ENCODE measurements at regions not wholly inside any gene's neighbourhood (a gene's known extent, or its start where the extent isn't known, plus 50 kb on each side); places are given as distances from the start of the nearest gene placed in this dataset.

DNA sequence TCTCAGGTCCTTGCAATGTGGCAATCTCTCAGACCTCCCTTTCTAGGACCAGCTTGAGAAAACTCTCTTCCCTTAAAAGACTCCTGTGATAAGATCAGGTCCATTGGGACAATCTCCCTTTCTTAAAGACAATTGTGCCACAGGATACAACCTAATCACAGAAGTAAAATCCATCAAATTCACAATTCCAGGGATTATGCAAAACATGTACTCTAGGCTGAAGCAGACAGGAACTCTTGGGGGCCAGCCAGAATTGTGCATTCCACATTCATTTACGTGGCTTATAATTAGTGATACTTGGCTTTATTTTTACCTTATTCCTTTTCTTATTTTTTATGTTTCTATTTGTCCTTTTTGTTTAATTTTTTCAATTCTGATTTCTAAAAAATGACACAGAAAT is 257.9 kb downstream of the KLF12 start:
- DNase-seq (ENCODE audit: low read depth): peak; percentile 30
- TF ChIP-seq, protein P1, sequence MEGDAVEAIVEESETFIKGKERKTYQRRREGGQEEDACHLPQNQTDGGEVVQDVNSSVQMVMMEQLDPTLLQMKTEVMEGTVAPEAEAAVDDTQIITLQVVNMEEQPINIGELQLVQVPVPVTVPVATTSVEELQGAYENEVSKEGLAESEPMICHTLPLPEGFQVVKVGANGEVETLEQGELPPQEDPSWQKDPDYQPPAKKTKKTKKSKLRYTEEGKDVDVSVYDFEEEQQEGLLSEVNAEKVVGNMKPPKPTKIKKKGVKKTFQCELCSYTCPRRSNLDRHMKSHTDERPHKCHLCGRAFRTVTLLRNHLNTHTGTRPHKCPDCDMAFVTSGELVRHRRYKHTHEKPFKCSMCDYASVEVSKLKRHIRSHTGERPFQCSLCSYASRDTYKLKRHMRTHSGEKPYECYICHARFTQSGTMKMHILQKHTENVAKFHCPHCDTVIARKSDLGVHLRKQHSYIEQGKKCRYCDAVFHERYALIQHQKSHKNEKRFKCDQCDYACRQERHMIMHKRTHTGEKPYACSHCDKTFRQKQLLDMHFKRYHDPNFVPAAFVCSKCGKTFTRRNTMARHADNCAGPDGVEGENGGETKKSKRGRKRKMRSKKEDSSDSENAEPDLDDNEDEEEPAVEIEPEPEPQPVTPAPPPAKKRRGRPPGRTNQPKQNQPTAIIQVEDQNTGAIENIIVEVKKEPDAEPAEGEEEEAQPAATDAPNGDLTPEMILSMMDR (conservative IDR thresholded peaks at IDR 0.05; ENCODE audit: low read length): no peak
- H3K4me3 ChIP-seq (ENCODE audit: low read length): no peak overlapping the region

DNA sequence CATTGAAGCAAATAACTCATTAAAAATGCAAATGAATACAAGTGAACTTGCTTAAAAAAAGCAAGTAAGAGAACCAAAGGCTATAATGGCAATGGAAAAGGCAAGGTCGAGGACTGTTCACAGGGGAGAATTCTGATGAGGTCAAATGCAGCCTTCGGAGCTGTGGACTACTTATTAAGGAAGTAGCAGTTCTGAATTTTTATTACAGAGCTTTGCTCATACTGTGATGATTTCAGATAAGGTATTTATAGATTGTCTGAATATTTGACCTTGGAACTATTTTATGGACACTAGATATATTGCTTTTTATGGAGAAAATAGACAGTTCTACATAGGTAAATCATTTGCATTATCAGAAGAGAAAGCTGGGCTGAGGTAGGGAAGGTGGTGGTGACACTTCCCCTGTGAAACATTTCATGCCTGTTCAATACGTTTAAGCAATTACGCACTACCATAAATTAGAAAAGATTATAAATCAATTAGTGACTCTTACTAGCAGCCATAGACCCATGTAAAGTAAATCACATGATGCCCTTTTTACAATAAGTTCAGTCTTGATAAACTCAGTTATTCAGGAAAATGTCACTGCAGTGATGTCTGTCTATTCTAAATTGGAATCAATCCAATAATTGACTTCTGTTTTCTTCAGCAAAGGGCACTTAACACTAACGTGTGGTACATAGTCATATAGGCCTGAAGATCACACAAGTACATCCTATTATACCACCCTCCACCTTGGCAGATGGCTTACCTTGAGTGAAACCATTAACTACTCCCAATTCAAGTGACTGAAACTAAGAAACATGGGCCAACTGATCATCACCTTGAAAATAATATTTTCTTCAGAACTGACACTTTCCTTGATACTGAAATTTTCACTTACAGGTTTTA is 260.0 kb downstream of the KLF12 start:
- TF ChIP-seq, protein P1 (conservative IDR thresholded peaks at IDR 0.05; ENCODE audit: low read length): no peak
- no peak overlapping the region for H3K4me3 ChIP-seq (ENCODE audit: low read length)
- DNase-seq (ENCODE audit: low read depth): no peak

DNA sequence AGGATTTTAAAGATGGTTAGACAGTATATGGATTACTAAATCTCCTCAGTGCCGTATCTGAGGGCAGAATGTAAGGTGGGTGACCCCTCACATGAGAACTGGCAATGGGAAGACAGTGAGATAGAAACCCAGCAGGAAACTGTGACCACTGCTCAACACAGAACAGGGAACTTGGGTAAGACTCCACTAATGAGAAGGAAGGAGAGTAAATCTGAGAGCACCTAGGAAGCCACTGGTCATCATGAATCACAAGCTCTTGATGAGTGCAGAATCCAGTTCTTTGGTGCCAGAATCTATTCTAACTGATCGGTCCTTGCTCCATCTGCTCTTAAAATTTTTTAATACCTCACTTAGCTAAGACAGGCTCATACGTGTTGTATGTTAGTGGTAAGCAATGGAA is 261.8 kb downstream of the KLF12 start:
- no peak for DNase-seq (ENCODE audit: low read depth)
- TF ChIP-seq, protein P1 (conservative IDR thresholded peaks at IDR 0.05; ENCODE audit: low read length): no peak
- H3K4me3 ChIP-seq (ENCODE audit: low read length): no peak overlapping the region

DNA sequence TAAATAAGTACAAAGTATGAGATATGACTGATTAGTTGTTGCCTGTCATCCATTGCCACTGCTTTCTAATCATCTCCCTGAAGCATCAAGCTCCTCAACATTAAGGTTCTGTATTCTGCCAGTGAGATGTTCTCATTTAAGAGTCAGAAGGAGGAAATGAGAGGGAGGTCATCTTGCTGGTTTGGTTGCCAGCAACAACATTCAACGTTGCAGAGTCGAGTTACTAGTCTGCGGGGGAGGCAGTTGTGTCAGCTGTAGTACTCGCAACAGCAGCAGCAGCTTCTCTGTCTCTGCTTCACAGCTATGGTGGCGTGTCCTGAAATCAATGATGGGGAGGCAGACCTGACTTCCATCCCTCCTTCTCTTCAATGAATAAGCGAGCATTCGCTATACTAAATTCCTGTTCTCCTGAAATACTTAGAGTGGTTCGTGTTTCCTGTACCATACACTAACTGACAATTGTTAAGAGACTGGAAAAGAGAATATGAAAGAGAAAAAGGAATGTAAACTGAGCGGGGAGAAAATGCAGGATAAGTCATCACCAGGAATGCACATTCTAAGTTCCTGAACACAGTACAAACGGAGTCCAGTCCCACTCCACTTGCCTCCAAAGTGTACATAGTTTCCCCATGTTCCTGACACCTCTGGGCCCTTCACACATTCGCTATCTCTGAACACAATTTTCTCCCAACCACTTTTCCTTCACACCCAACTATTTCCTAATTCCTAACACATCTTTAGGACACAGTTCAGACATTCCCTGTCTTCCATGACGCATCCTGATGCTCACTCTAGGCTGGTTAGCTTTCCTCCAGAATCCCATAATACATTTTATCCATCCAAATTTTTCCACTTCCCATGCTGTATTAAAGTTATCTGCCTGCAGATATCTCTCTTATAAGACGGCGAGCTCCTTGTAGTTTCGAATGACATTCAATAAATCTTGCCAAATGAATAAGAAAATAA is 263.0 kb downstream of the KLF12 start:
- peak; percentile 45 for DNase-seq (ENCODE audit: low read depth)
- H3K4me3 ChIP-seq (ENCODE audit: low read length): no peak overlapping the region
- TF ChIP-seq, protein P1 (conservative IDR thresholded peaks at IDR 0.05; ENCODE audit: low read length): no peak

DNA sequence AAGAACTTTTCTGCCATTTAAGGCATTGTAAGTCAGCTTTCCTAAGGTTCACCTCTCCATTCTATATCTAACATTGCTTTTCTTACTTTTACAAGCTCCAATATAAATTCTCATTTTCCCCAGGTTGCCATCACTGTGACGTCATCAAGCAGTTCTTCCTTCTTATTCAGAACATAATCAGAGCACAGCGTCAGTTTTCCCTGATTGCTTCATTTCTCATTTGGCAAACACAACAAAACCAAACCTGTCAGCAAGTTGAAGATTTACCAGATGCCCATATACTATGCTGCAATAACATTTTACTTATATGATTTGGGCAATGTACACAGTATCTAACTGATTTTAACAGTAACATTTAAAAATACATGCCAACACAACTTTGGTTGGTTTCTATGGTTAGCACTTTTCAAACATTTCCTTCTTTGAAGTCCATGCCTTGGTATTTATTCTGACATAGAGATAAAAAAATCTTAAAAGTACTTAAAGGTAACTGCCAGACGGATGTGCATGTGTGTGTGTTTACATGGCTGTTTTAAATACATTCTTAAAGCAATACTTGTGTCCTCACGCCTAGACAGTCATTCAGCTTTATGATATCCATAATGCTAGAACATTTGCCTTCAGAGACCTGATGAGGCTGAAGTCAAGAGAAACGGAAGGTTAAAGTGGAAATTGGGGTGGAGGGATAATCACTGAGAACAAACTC is 264.0 kb downstream of the KLF12 start:
- TF ChIP-seq, protein P1 (conservative IDR thresholded peaks at IDR 0.05; ENCODE audit: low read length): no peak
- peak; percentile 29 for DNase-seq (ENCODE audit: low read depth)
- H3K4me3 ChIP-seq (ENCODE audit: low read length): no peak overlapping the region

DNA sequence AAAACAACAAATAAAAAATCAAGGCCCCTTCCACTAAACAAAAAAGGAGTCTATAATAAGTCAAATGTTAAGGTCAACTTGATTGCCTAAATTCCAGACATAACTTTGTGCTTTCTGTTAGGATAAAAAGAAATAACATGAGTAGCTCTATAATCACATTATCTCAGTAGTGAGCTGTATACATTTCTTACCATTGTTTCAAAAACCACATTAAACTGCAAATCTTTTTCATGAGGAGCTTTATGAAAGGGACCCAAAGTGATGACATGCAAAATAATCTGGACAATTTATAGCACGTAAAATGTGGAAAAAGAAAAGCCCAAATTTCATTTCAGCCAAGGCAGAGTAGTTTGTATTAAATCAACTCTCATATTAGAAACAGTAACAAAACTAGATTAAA is 269.2 kb downstream of the KLF12 start:
- TF ChIP-seq, protein P1 (conservative IDR thresholded peaks at IDR 0.05; ENCODE audit: low read length): no peak
- H3K4me3 ChIP-seq (ENCODE audit: low read length): no peak overlapping the region
- DNase-seq (ENCODE audit: low read depth): no peak

All from AG10803 (cell line).